Testis (tissue), 2 donors: ENCODE measurements at regions not wholly inside any gene's neighbourhood (a gene's known extent, or its start where the extent isn't known, plus 50 kb on each side); places are given as distances from the start of the nearest gene placed in this dataset.

Experiments used
- DNase-seq: peaks from one replicate; pipeline ENCODE4 v3.0.0-alpha.2; 2019
- H3K27ac ChIP-seq, 2 donors: fragments of 200-600 bp; sonication (generic); one replicate each; pipeline ENCODE4 v1.5.1; 2019
- H3K27me3 ChIP-seq: fragments of 200-600 bp; sonication (generic); one replicate; pipeline ENCODE4 v1.5.1; 2019
- H3K36me3 ChIP-seq: fragments of 200-600 bp; sonication (generic); one replicate; pipeline ENCODE4 v1.5.1; 2017; ENCODE audit warnings: low read depth; ENCODE audit errors: missing control alignments
- H3K4me1 ChIP-seq: fragments of 200-600 bp; sonication (generic); one replicate; pipeline ENCODE4 v1.5.1; 2019
- H3K4me3 ChIP-seq, 2 donors: fragments of 200-600 bp; sonication (generic); one replicate each; pipeline ENCODE4 v1.5.1; 2017 to 2019
- H3K9me3 ChIP-seq: fragments of 200-600 bp; sonication (generic); one replicate; pipeline ENCODE4 v1.5.1; 2017
- CTCF ChIP-seq, 3 experiments: fragments of 450-650 bp in 2 of 3; fragments of 200-600 bp in 1 of 3; sonication (generic) in 1 of 3; IDR thresholded peaks; one replicate each; pipeline ENCODE4 v1.5.1; 2016 to 2019; ENCODE audit warnings: antibody characterized with exemption in 3 of 3, mild to moderate bottlenecking in 2 of 3, moderate library complexity in 1 of 3
- POLR2A ChIP-seq: fragments of 450-650 bp; IDR thresholded peaks from one replicate; pipeline ENCODE4 v1.6.1; 2017; ENCODE audit warnings: antibody characterized with exemption, mild to moderate bottlenecking, moderate library complexity
- WGBS, 2 donors: methylation state at CpG; one replicate each; pipeline ENCODE4 v1.1.5; 2018; 5-methylcytosine and 5-hydroxymethylcytosine counted together
- intact Hi-C: fragments of 100-400 bp; cut with DNase I; formaldehyde crosslinking; loops from one replicate; pipeline ENCODE4 v1.15.1; 2023; ENCODE audit warnings: low total_unique reads

GRCh38 chr11:11072067-11072466, 214.2 kb upstream of the ZBED5 start:
- intact Hi-C loops, result no loop called here
- no peaks in the 10 kb centered on the region for H3K36me3 ChIP-seq
- 83 to 97% methylated on average over 3 of the region's 3 CpGs for WGBS, 2 donors
- H3K4me3 ChIP-seq, result no peak overlapping the region
- no peaks in the 10 kb centered on the region for H3K4me1 ChIP-seq
- H3K9me3 ChIP-seq, result no peaks in the 10 kb centered on the region
- no peak overlapping the region for H3K27ac ChIP-seq
- TF ChIP-seq CTCF (IDR thresholded peaks at IDR 0.05) (no peak), POLR2A (no peak)
- no peak for DNase-seq
- H3K27me3 ChIP-seq, result no peaks in the 10 kb centered on the region

GRCh38 chr11:11071486-11071885, 213.6 kb upstream of the ZBED5 start:
- H3K27me3 ChIP-seq, result no peaks in the 10 kb centered on the region
- WGBS, 2 donors, result 54 to 89% methylated on average over 1 of the region's 1 CpG
- intact Hi-C loops, result no loop called here
- no peak overlapping the region for H3K27ac ChIP-seq
- TF ChIP-seq CTCF (IDR thresholded peaks at IDR 0.05) (no peak), POLR2A (no peak)
- no peaks in the 10 kb centered on the region for H3K4me1 ChIP-seq
- DNase-seq, result no peak
- no peaks in the 10 kb centered on the region for H3K9me3 ChIP-seq
- H3K4me3 ChIP-seq, result no peak overlapping the region
- no peaks in the 10 kb centered on the region for H3K36me3 ChIP-seq

- intact Hi-C loops, result no loop called here
- TF ChIP-seq CTCF (IDR thresholded peaks at IDR 0.05), result no peak
- TF ChIP-seq POLR2A, result no peak
- Histone ChIP-seq H3K27ac (no peak overlapping the region), H3K4me1 (no peaks in the 10 kb centered on the region), H3K36me3 (no peaks in the 10 kb centered on the region), H3K4me3 (no peak overlapping the region), H3K27me3 (no peaks in the 10 kb centered on the region), H3K9me3 (no peaks in the 10 kb centered on the region)
- WGBS, 2 donors, result 64 to 77% methylated on average over 7 to 9 of the region's 9 CpGs
- DNase-seq, result no peak
Measured at GRCh38 chr11:11070976-11071375, 213.1 kb upstream of the ZBED5 start.

- Histone ChIP-seq H3K27me3 (no peaks in the 10 kb centered on the region), H3K27ac (no peak overlapping the region), H3K4me3 (no peak overlapping the region), H3K9me3 (no peaks in the 10 kb centered on the region), H3K36me3 (no peaks in the 10 kb centered on the region), H3K4me1 (no peaks in the 10 kb centered on the region)
- WGBS, 2 donors, result 68 to 71% methylated on average over 9 of the region's 9 CpGs
- no peak for DNase-seq
- intact Hi-C loops, result no loop called here
- TF ChIP-seq POLR2A (no peak), CTCF (IDR thresholded peaks at IDR 0.05) (no peak)
Measured at GRCh38 chr11:11069841-11070835, 212.3 kb upstream of the ZBED5 start.

- DNase-seq, result no peak
- intact Hi-C loops, result no loop called here
Measured at GRCh38 chr11:11068113-11068512, 210.3 kb upstream of the ZBED5 start.

More at GRCh38 chr11:11068113-11068512, 210.3 kb upstream of the ZBED5 start:
- Histone ChIP-seq H3K27me3 (no peaks in the 10 kb centered on the region), H3K4me3 (no peak overlapping the region), H3K36me3 (no peaks in the 10 kb centered on the region), H3K27ac (no peak overlapping the region), H3K4me1 (no peaks in the 10 kb centered on the region), H3K9me3 (no peaks in the 10 kb centered on the region)
- TF ChIP-seq CTCF (IDR thresholded peaks at IDR 0.05) (no peak), POLR2A (no peak)
- WGBS, 2 donors, result 94 to 96% methylated on average over 4 of the region's 4 CpGs
